KOPT-K1 (cell line): ENCODE measurements at regions not wholly inside any gene's neighbourhood (a gene's known extent, or its start where the extent isn't known, plus 50 kb on each side); places are given as distances from the start of the nearest gene placed in this dataset.
"Not testable (repeated sequence)": the region's sequence is repeated elsewhere in the genome, so short reads cannot be mapped to it uniquely, and the experiment has no call there.

Experiments
- H3K27ac ChIP-seq: fragments of 200-600 bp; sonication (generic); 2 replicates; pipeline ENCODE4 v1.5.1; 2016; ENCODE audit warnings: antibody characterized with exemption, mild to moderate bottlenecking, low read depth, low read length; ENCODE audit not compliant: poor library complexity, severe bottlenecking
- H3K36me3 ChIP-seq: fragments of 200-600 bp; sonication (generic); 2 replicates; pipeline ENCODE4 v1.5.1; 2017; ENCODE audit warnings: antibody characterized with exemption, mild to moderate bottlenecking, low read length, moderate library complexity; ENCODE audit not compliant: insufficient read depth
- H3K9me3 ChIP-seq: fragments of 200-600 bp; sonication (generic); 2 replicates; pipeline ENCODE4 v1.5.1; 2017; ENCODE audit warnings: antibody characterized with exemption, low read length, mild to moderate bottlenecking; ENCODE audit not compliant: insufficient read depth, poor library complexity, severe bottlenecking

GRCh38 chr2:192467953-192468660 lies 273.4 kb upstream of the TMEFF2 start:
- Histone ChIP-seq H3K36me3 (no peaks in the 10 kb centered on the region), H3K27ac (no peak overlapping the region), H3K9me3 (no peaks in the 10 kb centered on the region)

- Histone ChIP-seq H3K36me3 (no peaks in the 10 kb centered on the region), H3K9me3 (no peaks in the 10 kb centered on the region)
Observed at GRCh38 chr2:192465141-192465540, 270.4 kb upstream of the TMEFF2 start.

GRCh38 chr2:192459422-192459821 lies 264.7 kb upstream of the TMEFF2 start:
- Histone ChIP-seq H3K9me3 (no peaks in the 10 kb centered on the region), H3K27ac (no peak overlapping the region), H3K36me3 (no peaks in the 10 kb centered on the region)

More at GRCh38 chr2:192465141-192465540, 270.4 kb upstream of the TMEFF2 start:
- H3K27ac ChIP-seq, result no peak overlapping the region

GRCh38 chr2:192448881-192449280 lies 254.1 kb upstream of the TMEFF2 start:
- Histone ChIP-seq H3K27ac (no peak overlapping the region), H3K36me3 (no peaks in the 10 kb centered on the region), H3K9me3 (no peaks in the 10 kb centered on the region)

GRCh38 chr2:192444286-192444838 lies 249.6 kb upstream of the TMEFF2 start:
- Histone ChIP-seq H3K27ac (no peak overlapping the region), H3K9me3 (no peaks in the 10 kb centered on the region), H3K36me3 (no peaks in the 10 kb centered on the region)

GRCh38 chr2:192443831-192444230 lies 249.1 kb upstream of the TMEFF2 start:
- Histone ChIP-seq H3K27ac (no peak overlapping the region), H3K9me3 (no peaks in the 10 kb centered on the region), H3K36me3 (no peaks in the 10 kb centered on the region)

- no peaks in the 10 kb centered on the region for H3K36me3 ChIP-seq
- H3K9me3 ChIP-seq, result no peaks in the 10 kb centered on the region
- H3K27ac ChIP-seq, result no peak overlapping the region
Observed at GRCh38 chr2:192438239-192438638, 243.5 kb upstream of the TMEFF2 start.

GRCh38 chr2:192437653-192438052 lies 242.9 kb upstream of the TMEFF2 start:
- no peaks in the 10 kb centered on the region for H3K36me3 ChIP-seq
- H3K27ac ChIP-seq, result no peak overlapping the region

GRCh38 chr2:192424243-192424642 lies 229.5 kb upstream of the TMEFF2 start:
- Histone ChIP-seq H3K27ac (no peak overlapping the region), H3K9me3 (no peaks in the 10 kb centered on the region), H3K36me3 (no peaks in the 10 kb centered on the region)

More at GRCh38 chr2:192437653-192438052, 242.9 kb upstream of the TMEFF2 start:
- no peaks in the 10 kb centered on the region for H3K9me3 ChIP-seq

GRCh38 chr2:192419786-192420185 lies 225.1 kb upstream of the TMEFF2 start:
- Histone ChIP-seq H3K9me3 (no peaks in the 10 kb centered on the region), H3K36me3 (no peaks in the 10 kb centered on the region), H3K27ac (no peak overlapping the region)

- Histone ChIP-seq H3K36me3 (no peaks in the 10 kb centered on the region), H3K9me3 (no peaks in the 10 kb centered on the region), H3K27ac (no peak overlapping the region)
Observed at GRCh38 chr2:192416060-192416459, 221.3 kb upstream of the TMEFF2 start.

GRCh38 chr2:192414794-192415193 lies 220.1 kb upstream of the TMEFF2 start:
- Histone ChIP-seq H3K27ac (no peak overlapping the region), H3K36me3 (no peaks in the 10 kb centered on the region), H3K9me3 (no peaks in the 10 kb centered on the region)

- H3K9me3 ChIP-seq, result no peaks in the 10 kb centered on the region
- no peak overlapping the region for H3K27ac ChIP-seq
- H3K36me3 ChIP-seq, result no peaks in the 10 kb centered on the region
Observed at GRCh38 chr2:192413812-192414681, 219.3 kb upstream of the TMEFF2 start.

GRCh38 chr2:192412866-192413265 lies 218.1 kb upstream of the TMEFF2 start:
- H3K36me3 ChIP-seq, H3K9me3 ChIP-seq, H3K27ac ChIP-seq: not testable (repeated sequence)

GRCh38 chr2:192412394-192412793 lies 217.7 kb upstream of the TMEFF2 start:
- no peaks in the 10 kb centered on the region for H3K9me3 ChIP-seq
- H3K36me3 ChIP-seq, result no peaks in the 10 kb centered on the region
- H3K27ac ChIP-seq, result no peak overlapping the region
